ENCODE measurements at regions not wholly inside any gene's neighbourhood (a gene's known extent, or its start where the extent isn't known, plus 50 kb on each side); places are given as distances from the start of the nearest gene placed in this dataset.
"Not testable (repeated sequence)": the region's sequence is repeated elsewhere in the genome, so short reads cannot be mapped to it uniquely, and the experiment has no call there.

DNA sequence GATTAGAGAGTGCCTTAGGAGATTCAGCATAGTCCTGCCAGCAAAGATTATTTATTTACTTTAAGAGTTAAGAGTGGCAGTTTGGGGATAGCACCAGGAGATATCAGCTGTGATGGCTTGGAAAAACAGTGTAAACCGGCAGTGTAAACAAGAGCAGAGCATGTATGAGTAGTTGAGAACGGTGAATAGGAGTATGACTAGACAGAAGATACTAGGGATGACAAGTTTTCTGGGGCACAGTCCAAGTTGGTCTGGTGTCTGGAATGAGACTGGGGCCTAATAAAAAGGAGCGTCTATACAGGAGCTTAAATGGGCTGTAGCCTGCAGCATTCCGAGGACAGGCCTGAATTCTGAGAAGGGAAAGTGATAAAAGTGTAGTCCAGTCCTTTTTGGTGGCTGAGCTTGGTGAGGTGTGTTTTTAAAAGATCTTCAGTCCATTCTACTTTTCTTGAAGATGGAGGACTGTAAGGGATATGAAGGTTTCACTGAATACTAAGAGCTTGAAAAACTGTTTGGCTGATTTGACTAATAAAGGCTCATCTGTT lies 117.8 kb downstream of the TLR5 start:
- not testable (repeated sequence) for DNase-seq

DNA sequence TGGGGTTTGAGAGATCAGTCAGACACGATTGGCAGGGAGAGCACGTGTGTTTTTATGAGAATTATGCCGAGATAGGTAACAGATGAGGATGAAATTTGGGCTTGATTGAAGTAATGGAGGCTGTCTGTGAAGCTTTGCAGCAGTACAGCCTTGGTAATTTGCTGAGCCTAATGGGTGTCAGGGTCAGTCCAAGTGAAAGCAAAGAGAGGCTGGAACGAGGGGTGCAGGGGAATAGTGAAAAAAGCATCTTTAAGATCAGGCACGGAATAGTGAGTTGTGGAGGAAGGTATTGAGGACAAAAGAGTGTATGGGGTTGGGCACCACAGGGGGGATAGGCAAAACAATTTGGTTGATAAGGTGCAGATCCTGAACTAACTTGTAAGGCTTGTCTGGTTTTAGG lies 116.4 kb downstream of the TLR5 start:
- not testable (repeated sequence) for DNase-seq

DNA sequence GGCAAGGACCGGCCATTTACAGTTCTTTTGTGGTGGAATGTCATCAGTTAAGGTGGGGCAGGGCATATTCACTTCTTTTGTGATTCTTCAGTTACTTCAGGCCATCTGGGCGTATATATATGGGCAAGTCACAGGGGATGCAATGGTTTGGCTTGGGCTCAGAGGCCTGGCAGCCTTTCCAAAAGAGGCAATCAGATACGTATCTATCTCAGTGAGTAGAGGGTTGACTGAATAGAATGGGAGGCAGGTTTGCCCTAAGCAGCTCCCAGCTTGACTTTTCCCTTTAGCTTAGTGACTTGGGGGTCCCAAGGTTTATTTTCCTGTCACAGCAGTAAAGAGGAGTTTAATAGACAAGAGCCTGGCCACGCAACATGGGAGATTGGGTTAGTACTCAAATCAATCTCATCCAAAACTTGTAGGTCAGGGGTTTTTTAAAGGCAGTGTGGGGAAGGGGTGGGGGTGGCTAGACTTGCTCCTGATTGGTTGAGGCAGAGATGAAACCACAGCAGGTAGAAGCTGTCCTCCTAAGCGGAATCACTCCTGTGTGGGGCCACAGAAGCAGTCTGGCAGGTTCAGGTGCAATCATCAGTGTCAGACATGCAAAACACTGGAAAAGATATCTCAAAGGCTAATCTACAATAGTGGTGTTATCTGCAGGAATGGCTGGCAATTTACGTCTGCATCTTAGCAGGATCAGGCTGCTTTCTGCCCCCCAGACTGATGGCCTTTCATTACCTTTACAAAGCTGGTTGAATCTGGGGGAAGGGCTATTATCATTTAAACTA lies 112.9 kb downstream of the TLR5 start:
- no peak for DNase-seq

DNA sequence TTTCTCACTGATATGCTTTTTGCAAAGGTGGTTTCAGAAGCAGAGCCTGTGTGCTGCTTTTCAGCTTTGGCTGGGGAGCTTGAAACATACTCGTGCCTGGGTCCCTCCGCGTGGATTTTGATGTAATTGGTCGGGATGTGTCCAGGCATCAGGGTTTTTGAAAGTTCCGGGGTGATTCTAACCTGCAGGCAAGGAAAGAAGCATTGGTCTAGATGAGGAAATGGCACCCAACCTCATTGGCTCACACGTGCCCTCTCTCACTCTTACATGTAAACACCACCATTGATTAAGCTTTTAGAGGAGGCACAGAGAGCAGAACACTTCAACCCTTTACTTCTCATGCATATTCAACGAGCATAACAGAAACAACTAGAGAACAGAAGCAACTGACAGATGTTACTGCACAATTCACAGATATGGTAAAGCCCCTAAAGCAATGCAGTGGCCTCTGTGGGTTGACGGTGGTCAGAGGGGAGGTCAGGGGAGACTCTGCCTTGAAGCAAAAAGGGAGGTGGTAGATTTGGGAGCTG lies 112.1 kb downstream of the TLR5 start:
- DNase-seq, result no peak

DNA sequence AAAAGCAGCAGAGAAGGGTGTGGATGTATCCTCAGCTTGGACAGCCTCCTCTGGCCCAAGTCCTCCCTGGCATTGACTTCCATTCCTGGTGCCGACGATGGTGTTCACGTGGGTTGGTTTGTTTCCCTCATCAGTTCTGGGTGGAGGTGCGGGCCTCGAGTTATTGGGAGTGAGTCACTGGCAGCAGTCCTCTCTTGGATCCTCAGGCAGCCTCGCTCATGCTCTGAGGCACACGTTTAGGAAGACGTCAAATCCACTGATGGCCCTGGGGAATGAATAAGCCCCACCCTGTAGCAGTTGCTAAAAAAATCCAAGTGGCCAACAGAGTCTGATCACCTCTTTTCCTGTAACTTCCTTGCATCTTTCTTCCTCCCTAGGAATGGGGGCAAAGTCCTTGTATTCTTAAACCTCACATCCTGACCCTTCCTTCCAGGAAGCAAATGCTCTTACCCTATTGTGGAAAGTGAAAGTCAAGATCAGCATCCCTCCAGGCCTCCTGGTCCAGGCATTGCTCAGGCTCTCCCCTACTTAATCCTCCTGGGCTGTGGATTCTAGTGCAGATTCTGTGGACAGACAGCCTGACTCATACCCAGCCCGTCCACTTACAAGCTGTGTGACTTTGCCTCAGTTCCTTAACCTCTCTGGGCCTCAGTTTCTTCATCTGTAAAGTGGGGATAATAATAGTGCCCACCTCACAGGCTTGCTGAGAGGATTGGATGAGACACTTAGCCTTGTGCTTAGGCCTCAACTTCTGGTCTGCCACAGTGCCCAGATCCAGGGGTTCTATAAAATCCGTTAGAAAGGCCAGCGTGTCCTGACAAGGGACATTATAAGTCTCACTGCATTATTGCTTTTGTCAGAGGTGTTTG lies 111.1 kb downstream of the TLR5 start:
- DNase-seq, result no peak

DNA sequence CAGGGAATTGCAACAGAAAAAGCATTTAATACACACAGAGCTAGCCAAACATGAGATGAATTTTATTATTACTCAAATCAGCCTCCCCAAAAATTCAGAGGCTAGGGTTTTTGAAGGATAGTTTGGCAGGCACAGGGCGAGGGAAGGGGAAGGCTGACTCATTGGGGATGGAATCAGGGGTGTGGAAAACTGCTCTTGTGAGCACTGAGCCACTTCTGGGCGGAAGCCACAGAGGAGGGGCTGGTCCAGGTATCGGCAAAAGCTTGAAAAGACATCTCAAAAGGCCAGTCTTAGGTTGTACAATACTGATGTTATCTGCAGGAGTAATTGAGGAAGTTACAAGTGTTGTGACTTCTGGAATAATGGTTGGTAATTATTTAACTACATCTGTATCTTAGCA lies 109.4 kb downstream of the TLR5 start:
- DNase-seq, result no peak

DNA sequence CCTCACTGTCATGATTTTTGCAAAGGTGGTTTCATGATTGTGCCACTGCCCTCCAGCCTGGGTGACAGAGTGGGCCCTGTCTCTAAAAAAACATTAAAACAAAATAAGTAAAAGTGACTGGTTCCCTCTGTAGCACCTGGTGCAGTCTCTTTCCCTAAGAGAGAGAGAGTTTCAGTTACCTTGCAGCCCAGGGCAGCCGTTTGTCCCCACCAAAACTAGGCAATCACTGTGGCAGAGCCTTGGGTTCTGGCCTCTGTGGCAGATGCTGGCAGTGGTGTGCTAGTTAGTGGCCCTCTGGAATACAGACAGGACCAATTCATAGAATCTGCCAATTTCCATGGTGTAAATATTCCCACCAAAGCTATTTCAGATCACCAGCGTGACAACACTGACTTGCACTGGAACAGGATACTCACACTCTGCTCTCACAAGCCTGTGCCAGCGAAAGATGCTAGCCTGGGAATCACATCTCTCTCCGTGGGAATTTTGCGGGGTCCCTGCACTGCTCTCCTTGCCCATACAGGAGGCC lies 108.7 kb downstream of the TLR5 start:
- DNase-seq, result no peak

DNA sequence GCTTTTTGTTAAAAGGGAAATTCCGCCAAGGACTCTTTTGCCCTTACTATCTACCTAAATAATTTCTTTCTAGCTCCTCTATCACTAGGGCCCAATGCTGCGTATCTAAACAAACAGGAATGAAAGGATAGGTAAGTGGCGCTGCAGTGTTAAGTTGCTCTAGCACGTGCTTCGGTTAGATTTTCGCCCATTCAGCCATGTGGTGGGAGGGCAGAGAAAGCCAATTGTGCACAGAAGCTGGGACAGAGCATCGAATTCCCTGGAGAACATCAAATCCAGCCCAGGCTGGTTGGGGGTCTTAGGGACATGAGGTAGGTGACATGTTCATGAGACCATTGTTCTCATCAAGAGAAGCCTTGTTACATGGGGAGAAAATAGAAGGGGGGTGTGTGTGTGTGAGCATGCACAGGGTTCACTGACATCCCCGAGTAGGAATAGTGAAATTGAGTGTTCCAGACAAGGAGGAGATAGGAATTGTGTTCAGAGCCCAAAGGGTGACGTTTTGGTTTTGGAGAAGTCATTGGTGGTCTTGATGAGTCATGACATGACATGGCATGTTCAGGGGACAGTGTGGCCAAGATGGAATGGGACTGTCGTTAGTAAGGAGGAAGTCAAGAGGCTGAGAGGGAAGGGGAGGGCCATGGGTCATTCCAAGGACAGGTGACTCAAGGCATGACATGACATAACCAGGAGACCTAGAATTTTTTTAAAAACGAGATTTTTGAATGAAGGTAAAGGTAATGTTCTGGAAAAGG lies 107.1 kb downstream of the TLR5 start:
- DNase-seq, result no peak

DNA sequence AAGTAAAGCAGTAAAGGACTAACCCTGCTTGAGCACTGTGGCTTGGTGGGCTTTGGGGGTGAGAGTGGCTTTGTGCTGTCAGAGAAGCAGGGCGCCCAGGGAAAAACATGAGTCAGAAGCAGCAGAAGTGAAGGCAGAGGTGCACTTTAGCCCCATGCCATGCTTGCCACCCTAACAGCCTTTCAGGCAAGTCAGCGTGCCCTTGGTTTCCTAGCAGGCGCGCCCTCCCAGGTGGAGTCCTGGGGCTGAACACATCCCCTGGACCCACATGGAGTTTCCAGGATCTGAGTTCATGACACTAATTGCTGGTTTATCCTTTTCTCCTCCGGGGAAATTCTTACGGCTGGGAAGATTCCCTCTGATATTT lies 106.6 kb downstream of the TLR5 start:
- no peak for DNase-seq

DNA sequence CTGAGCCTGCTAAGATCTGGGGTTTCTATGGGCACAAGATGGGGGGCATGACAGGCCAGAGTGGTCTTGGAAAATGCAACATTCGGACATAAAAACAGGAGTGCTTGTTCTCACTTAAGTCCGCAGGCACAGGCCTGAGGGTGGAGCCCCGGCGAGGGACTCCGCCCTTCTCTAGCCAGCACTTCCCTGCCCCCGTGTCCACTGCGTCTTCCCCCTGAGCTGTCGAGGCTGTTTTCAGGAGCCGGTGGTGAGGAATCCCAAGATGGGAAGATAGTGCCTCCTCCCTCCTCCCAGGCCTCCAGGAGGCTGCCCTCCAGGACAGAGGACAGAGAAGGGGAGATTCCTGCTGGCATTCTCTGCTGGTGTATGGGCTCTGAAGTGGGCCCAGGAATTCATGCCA lies 105.2 kb downstream of the TLR5 start:
- DNase-seq, result no peak

DNA sequence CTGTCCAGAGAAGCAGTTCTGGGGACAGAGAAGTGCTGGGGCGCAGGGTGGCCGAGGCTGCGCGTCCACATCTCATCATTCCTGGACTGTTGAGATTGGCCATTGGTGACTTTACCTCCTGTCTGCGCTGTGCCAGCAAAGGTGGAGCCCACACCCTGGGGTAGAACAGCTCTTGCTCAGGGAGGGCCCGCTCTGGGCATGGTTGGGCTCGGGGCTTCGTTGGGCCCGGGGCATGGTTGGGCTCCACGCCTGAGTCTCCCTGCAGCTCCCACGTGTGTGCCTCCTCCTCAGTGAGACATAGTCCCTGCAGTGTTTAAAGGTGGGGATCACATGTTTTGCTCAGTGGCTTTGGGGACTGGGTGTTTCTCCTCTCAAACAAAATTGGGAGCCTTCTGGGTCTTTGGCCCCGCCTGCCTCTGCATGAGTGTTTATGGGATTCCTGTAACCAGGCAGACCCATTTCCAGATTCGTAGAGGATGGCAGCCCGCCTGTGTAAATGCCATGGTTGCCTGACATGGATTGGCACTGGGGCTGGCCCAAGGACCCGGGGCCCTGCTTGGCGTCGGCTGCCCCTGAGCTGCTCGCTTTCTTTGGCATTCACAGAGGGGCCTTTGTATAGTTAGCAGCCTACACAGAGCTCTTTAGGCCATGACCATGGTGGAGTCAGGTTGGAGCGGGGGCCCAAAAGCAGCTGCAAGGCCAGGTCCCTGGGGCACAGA lies 104.6 kb downstream of the TLR5 start:
- no peak for DNase-seq

DNA sequence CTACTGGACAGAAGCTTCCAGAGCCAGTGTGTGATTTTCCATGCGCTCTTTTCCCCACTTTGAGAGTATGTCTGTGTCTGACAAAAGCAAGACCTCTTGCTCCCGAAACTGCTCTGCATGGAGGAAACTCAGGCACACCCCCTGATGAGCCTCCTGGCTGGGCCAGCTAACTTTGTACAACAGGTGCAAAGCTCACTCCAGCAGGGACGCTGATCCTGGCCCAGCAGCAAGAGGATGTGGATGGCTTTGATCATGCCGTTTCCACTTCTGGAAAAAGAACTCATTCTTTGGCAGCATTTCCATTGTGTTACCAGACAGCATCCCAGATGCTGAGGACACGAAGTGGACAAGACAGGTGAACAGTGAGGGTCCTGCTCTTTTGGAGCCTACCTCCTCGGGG lies 103.1 kb downstream of the TLR5 start:
- DNase-seq, result no peak

DNA sequence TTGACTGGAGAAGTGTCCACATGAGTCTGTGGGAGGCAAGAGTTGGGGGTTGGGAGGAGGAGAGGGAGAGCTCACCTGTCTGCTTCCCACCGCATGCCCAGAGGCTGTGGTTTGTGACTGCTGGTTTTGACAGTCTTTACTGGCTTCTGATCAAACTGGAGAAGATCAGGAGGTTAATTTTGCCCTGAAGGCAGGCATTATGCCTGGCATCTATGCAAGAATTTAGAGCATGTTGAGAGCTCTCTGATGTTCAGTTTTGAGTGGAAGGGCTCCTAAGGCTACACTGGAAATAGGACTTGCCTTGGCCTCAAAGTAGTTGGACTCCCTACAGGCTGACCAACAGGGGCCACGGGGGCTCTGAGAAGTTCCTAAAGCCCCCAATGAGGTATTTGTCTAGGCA lies 101.6 kb downstream of the TLR5 start:
- DNase-seq, result no peak

DNA sequence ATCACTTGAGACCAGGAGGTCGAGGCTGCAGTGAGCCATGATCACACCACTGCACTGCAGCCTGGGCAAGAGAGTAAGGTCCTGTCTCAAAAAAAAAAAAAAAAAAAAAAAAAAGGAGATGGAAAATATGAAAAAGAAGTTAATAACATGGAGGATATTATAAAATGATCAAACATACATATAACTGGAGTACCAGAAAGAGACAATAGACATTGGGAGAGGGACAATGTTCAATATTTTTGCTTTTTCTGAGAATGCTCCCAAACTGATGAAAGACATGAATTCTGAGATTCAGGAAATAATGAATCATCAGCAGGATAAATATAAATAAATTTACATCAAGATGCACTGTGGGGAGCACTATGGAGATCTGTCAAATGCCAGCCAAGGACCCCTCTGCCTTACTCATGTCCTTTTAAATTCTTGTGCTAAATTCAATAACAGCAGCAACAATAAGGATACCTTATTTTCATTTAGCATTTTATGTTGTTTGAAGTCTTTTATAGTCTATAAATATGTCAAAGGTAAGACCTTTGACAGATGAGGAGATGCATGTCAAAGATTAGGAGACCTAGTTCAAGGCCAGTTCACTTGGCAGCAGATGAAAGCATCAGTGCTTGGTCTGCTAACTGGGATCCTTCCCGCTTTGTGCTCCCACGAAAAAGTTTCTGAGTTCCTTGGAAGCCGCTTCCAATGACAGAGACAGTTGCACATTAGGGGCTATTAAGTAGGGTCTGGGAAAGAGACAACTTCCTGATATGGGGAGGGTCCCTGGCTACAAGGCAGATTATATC lies 97.7 kb downstream of the TLR5 start:
- no peak for DNase-seq

DNA sequence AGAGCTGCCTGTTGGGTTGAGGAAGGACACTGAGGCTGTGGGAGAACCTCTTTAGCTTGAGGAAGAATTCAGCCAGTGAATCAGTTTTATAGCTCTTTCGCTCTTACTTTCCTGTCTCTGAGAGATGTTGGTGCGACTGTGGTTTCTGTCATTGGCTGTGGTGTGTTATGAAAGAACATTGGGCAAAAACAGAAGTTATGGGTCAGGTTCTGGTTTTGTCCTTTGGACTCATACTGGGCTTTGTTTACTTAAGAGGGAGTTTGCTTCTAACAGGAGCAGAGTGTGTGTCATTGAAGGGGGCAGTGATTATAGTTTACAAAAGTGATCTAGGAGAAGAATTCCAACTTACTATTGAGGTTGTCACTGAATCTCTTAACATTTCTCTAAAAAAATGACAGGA lies 97.0 kb downstream of the TLR5 start:
- no peak for DNase-seq

DNA sequence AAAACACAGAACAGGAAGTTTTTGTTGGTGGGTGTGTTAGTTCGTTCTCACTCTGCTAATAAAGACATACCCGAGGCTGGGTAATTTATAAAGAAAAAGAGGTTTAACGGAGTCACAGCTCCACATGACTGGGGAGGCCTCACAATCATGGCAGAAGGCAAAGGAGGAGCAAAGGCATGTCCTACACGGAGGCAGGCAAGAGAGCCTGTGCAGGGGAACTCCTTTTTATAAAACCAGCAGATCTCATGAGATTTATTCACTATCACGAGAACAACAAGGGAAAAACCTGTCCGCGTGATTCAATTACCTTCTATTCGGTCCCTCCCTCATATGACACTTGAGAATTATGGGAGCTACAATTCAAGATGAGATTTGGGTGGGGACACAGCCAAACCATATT lies 96.6 kb downstream of the TLR5 start:
- not testable (repeated sequence) for DNase-seq

DNA sequence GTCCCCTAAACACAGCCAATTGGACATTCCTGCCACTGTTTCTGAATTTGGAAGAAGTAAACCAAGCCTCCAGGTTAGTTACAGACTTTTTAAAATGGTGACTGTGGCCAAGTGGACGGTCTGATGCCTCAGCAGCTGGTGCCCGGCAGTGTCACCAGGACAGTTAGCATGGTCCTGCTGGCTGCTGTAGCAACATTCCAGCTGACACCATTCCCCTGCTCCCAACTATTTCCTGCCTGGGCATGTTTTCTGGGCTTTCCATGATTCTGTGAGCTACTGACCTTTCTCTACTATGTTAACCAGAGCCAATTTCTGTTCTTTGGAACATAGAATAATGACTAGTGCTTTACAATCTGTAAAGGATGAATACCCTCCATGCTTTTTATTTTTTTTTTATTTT lies 95.0 kb downstream of the TLR5 start:
- no peak for DNase-seq

DNA sequence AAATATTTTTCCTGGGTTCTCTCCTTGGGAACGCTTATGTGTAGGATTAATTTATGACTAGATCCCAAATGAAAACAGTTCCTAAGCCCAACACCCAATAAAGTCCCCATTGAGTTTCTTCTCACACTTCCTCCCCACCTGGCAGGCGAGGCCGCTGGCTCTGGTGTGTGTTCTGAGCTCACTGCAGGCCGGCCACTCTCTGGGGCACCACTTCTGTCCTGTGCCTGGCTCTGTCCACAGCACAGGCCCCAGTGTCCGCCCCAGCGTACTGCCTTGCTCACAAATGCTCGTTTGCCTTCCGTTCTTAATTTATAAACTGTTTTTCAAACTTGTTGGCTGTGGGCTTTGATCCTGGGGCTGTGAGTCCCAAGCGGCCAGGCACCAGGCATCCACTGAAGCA lies 90.6 kb downstream of the TLR5 start:
- DNase-seq, result no peak

DNA sequence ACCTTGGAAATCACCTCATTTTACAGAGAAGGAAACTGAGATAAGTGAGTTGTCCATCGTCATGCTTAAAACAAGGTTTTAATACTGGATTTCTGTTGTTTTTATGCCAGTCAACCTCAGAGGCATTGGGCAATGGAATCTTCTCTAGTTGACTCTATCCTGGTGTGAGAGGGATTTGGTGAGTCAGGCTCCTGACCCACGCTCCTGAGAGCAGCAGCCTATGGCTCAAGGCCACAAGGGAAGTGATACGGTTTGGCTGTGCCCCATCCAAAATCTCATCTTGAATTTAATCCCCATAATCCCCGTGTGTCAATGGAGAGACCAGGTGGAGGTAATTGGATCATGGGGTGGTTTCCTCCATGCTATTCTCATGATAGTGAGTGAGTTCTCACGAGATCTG lies 90.1 kb downstream of the TLR5 start:
- no peak for DNase-seq

DNA sequence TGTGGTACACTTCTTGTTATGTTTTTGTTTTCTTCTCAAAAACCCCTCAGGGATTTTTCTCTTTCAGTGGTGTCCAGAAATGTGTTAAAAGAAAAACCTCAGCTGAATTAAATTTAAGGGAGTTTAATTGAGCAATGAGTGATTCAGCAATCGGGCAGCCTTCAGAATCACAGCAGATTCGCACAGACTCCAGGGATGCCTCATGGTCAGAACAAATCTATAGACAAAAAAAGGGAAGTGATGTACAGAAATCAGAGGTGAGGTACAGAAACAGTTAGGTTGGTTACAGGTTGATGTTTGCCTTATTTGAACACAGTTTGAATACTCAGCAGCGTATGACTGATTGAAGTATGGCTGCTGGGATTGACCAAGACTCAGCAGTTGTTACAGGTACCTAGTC lies 86.2 kb downstream of the TLR5 start:
- no peak for DNase-seq

DNA sequence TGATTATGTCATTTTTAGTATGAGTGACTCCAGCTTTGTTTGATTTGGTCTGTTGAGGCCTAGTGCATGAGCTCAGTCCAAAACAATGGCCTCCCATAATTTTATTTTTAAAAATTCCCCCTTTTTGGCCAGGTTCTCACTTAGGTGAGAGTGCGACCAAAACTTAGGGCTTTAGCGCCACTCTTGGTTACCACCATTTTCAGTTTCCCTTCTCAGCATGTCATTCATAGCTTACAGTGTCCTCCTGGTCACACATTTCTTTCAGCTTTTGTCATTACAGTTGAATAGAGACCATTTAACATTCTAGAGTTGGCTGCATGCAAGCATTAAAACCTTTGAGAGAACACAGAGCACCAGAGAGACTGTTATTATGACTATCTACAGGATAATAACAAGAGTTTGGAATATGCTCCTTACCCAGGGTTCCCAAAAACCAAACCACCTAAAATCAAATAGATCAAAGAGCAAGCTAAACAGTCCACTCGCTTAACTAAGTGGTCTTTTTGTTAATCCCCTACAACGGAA lies 85.4 kb downstream of the TLR5 start:
- no peak for DNase-seq

Data from stimulated activated naive CD4-positive, alpha-beta T cell (primary cell).